Stimulated activated CD8-positive, alpha-beta memory T cell treated with anti-CD3 and anti-CD28 coated beads, Interleukin-12 subunit alpha, Interleukin-12 subunit beta, amount 100 ng/mL, for 1 hour (primary cell): ENCODE measurements at regions not wholly inside any gene's neighbourhood (a gene's known extent, or its start where the extent isn't known, plus 50 kb on each side); places are given as distances from the start of the nearest gene placed in this dataset.
"Not testable (repeated sequence)": the region's sequence is repeated elsewhere in the genome, so short reads cannot be mapped to it uniquely, and the experiment has no call there.

ENCODE experiments used
- DNase-seq: peaks from one replicate; pipeline ENCODE4 v3.0.0-alpha.2; 2020; ENCODE audit warnings: low read depth

- no peak for DNase-seq
These were observed 152.6 kb downstream of the CRLF2 start for GRCh38 chrX:1059576-1060561.

GRCh38 chrX:1053600-1053999, 158.8 kb downstream of the CRLF2 start:
- DNase-seq = not testable (repeated sequence)

- DNase-seq = no peak
These were observed 159.4 kb downstream of the CRLF2 start for GRCh38 chrX:1053072-1053471.

GRCh38 chrX:1052021-1052420, 160.4 kb downstream of the CRLF2 start:
- no peak for DNase-seq

GRCh38 chrX:1051421-1051820, 161.0 kb downstream of the CRLF2 start:
- no peak for DNase-seq

- DNase-seq = no peak
These were observed 166.7 kb downstream of the CRLF2 start for GRCh38 chrX:1045680-1046314.

- DNase-seq = no peak
These were observed 171.4 kb downstream of the CRLF2 start for GRCh38 chrX:1041091-1041490.

GRCh38 chrX:1035931-1036330, 176.5 kb downstream of the CRLF2 start:
- DNase-seq = not testable (repeated sequence)

- DNase-seq = no peak
These were observed 177.2 kb downstream of the CRLF2 start for GRCh38 chrX:1035206-1035605.

- no peak for DNase-seq
These were observed 177.7 kb downstream of the CRLF2 start for GRCh38 chrX:1034717-1035116.

- DNase-seq = no peak
These were observed 180.7 kb downstream of the CRLF2 start for GRCh38 chrX:1031521-1032430.

GRCh38 chrX:1029494-1029893, 183.0 kb downstream of the CRLF2 start:
- DNase-seq = no peak

GRCh38 chrX:1027680-1028079, 184.8 kb downstream of the CRLF2 start:
- no peak for DNase-seq

GRCh38 chrX:1027133-1027532, 185.3 kb downstream of the CRLF2 start:
- no peak for DNase-seq

- no peak for DNase-seq
These were observed 186.0 kb downstream of the CRLF2 start for GRCh38 chrX:1026263-1027015.

GRCh38 chrX:1025413-1025812, 187.0 kb downstream of the CRLF2 start:
- DNase-seq = no peak

GRCh38 chrX:1023676-1024075, 188.8 kb downstream of the CRLF2 start:
- DNase-seq = no peak

GRCh38 chrX:1021314-1021993, 191.0 kb downstream of the CRLF2 start:
- not testable (repeated sequence) for DNase-seq

- DNase-seq = no peak
These were observed 191.7 kb downstream of the CRLF2 start for GRCh38 chrX:1020634-1021166.

- DNase-seq = not testable (repeated sequence)
These were observed 195.5 kb downstream of the CRLF2 start for GRCh38 chrX:1016926-1017325.

- DNase-seq = not testable (repeated sequence)
These were observed 196.2 kb downstream of the CRLF2 start for GRCh38 chrX:1016281-1016680.
